K562 (cell line): ENCODE measurements at regions not wholly inside any gene's neighbourhood (a gene's known extent, or its start where the extent isn't known, plus 50 kb on each side); places are given as distances from the start of the nearest gene placed in this dataset.

ENCODE experiments used
- ATAC-seq: fragments of 200-7000 bp; cut with Tn5 transposase; 3 replicates; pipeline ENCODE4 v1.9.1; 2020; ENCODE audit warnings: moderate library complexity
- BruUV-seq: library from RNA; stranded (reverse); fragments of 400-500 nt; replicated peaks from 2 replicates; lab custom pipeline; 2021; lab: Mats Ljungman, UMichigan
- CTCF ChIA-PET: fragments of 300-600 bp; formaldehyde crosslinking; extraction: SDS; loops from one replicate; lab custom pipeline; 2021; ENCODE audit warnings: low intra/inter-chr PET ratio; lab: Yijun Ruan, JAX
- POLR2A ChIA-PET: fragments of 300-600, 350-650 bp; sonication (Branson Sonifier 250); formaldehyde crosslinking; extraction: SDS; loops from one replicate; lab custom pipeline; 2021; ENCODE audit warnings: antibody characterized with exemption, inconsistent platforms; lab: Yijun Ruan, JAX
- DNase-seq, 4 experiments: peaks; one replicate each; pipeline versions ENCODE4 v3.0.0 to v3.0.0-alpha.2; 2011 to 2018; ENCODE audit warnings: low spot score in 3 of 4, mixed read lengths in 3 of 4; ENCODE audit errors: extremely low read depth in 1 of 4
- FAIRE-seq: peaks from 2 replicates; lab custom pipeline; 2011; peaks lifted over from hg19 to GRCh38; lab: Jason Lieb, UNC
- H2AFZ ChIP-seq: 2 replicates; pipeline ENCODE4 v1.6.0; 2011; ENCODE audit warnings: low read depth, low read length, control low read depth, inconsistent platforms
- H3K27ac ChIP-seq: fragments of 200-600 bp; 3 replicates; pipeline ENCODE4 v1.8.0; 2011; ENCODE audit warnings: low read depth, mild to moderate bottlenecking, control low read depth, inconsistent platforms, low read length, moderate library complexity, mixed read lengths; ENCODE audit errors: extremely low read depth
- H3K27me3 ChIP-seq, 2 experiments: fragments of 300-600 bp in 1 of 2; 2 replicates in 1 of 2; 3 replicates in 1 of 2; pipeline versions ENCODE4 v1.6.0 to v1.8.0; 2011; ENCODE audit warnings: inconsistent platforms in 2 of 2, low read length in 2 of 2, mild to moderate bottlenecking in 1 of 2, mixed read lengths in 1 of 2, moderate library complexity in 1 of 2; ENCODE audit not compliant: control insufficient read depth in 2 of 2, insufficient read depth in 2 of 2
- H3K36me3 ChIP-seq: fragments of 300-600 bp; 3 replicates; pipeline ENCODE4 v1.8.0; 2011; ENCODE audit warnings: mild to moderate bottlenecking, low read length, inconsistent platforms; ENCODE audit not compliant: control insufficient read depth, insufficient read depth
- H3K4me1 ChIP-seq, 2 experiments: fragments of 200-600 bp in 1 of 2; replicated peaks in 1 of 2; 2 replicates in 1 of 2; 3 replicates in 1 of 2; pipeline versions ENCODE4 v1.5.1 to v1.8.0; 2011; ENCODE audit warnings: inconsistent platforms in 2 of 2, low read length in 2 of 2, mild to moderate bottlenecking in 1 of 2, mixed read lengths in 1 of 2, moderate library complexity in 1 of 2; ENCODE audit not compliant: control insufficient read depth in 2 of 2, insufficient read depth in 2 of 2
- H3K4me2 ChIP-seq: 2 replicates; pipeline ENCODE4 v1.6.1; 2011; ENCODE audit warnings: low read length, control low read depth, inconsistent platforms, mixed read lengths; ENCODE audit not compliant: insufficient read depth
- H3K4me3 ChIP-seq: fragments of 200-600 bp; sonication (generic), shearing (Covaris generic); 2 replicates; pipeline ENCODE4 v1.5.1; 2016; ENCODE audit warnings: control low read depth, inconsistent platforms
- H3K79me2 ChIP-seq: fragments of 200-600 bp; 3 replicates; pipeline ENCODE4 v1.8.0; 2011; ENCODE audit warnings: low read length, inconsistent platforms; ENCODE audit not compliant: control insufficient read depth, insufficient read depth
- H3K9ac ChIP-seq, 2 experiments: 2 replicates each; pipeline versions ENCODE4 v1.6.0 to v1.6.1; 2011; ENCODE audit warnings: low read depth in 2 of 2, low read length in 2 of 2, control low read depth in 1 of 2, inconsistent platforms in 1 of 2, mild to moderate bottlenecking in 1 of 2, mixed read lengths in 1 of 2; ENCODE audit not compliant: insufficient read depth in 1 of 2
- H3K9me1 ChIP-seq: one replicate; pipeline ENCODE4 v1.6.0; 2011; ENCODE audit warnings: inconsistent platforms, mild to moderate bottlenecking, low read length, moderate library complexity; ENCODE audit not compliant: control insufficient read depth, insufficient read depth
- H3K9me3 ChIP-seq: replicated peaks from 2 replicates; pipeline ENCODE4 v1.5.1; 2011; ENCODE audit warnings: low read depth, low read length, inconsistent platforms; ENCODE audit not compliant: control insufficient read depth, insufficient read depth
- H4K20me1 ChIP-seq: replicated peaks from 2 replicates; pipeline ENCODE4 v1.6.1; 2011; ENCODE audit warnings: low read length, inconsistent platforms, mixed read lengths; ENCODE audit not compliant: control insufficient read depth, insufficient read depth
- FOXA3 ChIP-seq, 2 experiments: fragments of 450-650 bp in 1 of 2; sonication (generic) in 1 of 2; formaldehyde crosslinking; IDR thresholded peaks in 1 of 2; conservative IDR thresholded peaks in 1 of 2; 2 replicates each; pipeline versions ENCODE4 v1.4.0 to v1.8.0; 2020 to 2022; ENCODE audit warnings: mild to moderate bottlenecking in 2 of 2, missing genetic modification reagents in 1 of 2
- HMG20B ChIP-seq: fragments of 250-450 bp; sonication (Bioruptor Pico); IDR thresholded peaks from 2 replicates; pipeline ENCODE4 v1.5.0; 2021; ENCODE audit warnings: mild to moderate bottlenecking
- JUND ChIP-seq, 2 experiments: IDR thresholded peaks; 2 replicates in 1 of 2; 3 replicates in 1 of 2; pipeline ENCODE4 v1.6.1; 2011; ENCODE audit warnings: borderline replicate concordance in 2 of 2, low read depth in 2 of 2, low read length in 2 of 2, improper control_type of control experiment in 1 of 2, missing biosample characterization in 1 of 2, missing genetic modification characterization in 1 of 2, missing genetic modification reagents in 1 of 2
- MED1 ChIP-seq: sonication (generic); formaldehyde crosslinking; IDR thresholded peaks from 2 replicates; pipeline ENCODE4 v1.8.1; 2023; ENCODE audit warnings: missing genetic modification reagents, borderline replicate concordance
- MYC ChIP-seq, 2 experiments: fragments of 250-450 bp in 1 of 2; sonication (Bioruptor Pico) in 1 of 2; IDR thresholded peaks; 2 replicates each; pipeline versions ENCODE4 v1.5.1 to v1.6.1; 2012 to 2021; ENCODE audit warnings: low read depth in 2 of 2, borderline replicate concordance in 1 of 2, improper control_type of control experiment in 1 of 2, low read length in 1 of 2, mild to moderate bottlenecking in 1 of 2, moderate library complexity in 1 of 2
- NUFIP1 ChIP-seq: fragments of 450-650 bp; IDR thresholded peaks from 2 replicates; pipeline ENCODE4 v1.6.1; 2018; ENCODE audit not compliant: partially characterized antibody
- PKNOX1 ChIP-seq: fragments of 450-650 bp; IDR thresholded peaks from 2 replicates; pipeline ENCODE4 v1.6.1; 2016
- RHOXF2B ChIP-seq: fragments of 250-450 bp; sonication (Bioruptor Pico); conservative IDR thresholded peaks from 2 replicates; pipeline ENCODE4 v1.5.1; 2021
- SP1 ChIP-seq: sonication (generic); formaldehyde crosslinking; IDR thresholded peaks from 2 replicates; pipeline ENCODE4 v1.8.1; 2022; ENCODE audit warnings: mild to moderate bottlenecking, missing genetic modification reagents
- TBL1XR1 ChIP-seq, 2 experiments: IDR thresholded peaks; 2 replicates each; pipeline ENCODE4 v1.6.1; 2012; ENCODE audit warnings: improper control_type of control experiment in 2 of 2, low read length in 2 of 2, mild to moderate bottlenecking in 1 of 2
- TBP ChIP-seq: optimal IDR thresholded peaks from 2 replicates; pipeline ENCODE3; 2011; ENCODE audit warnings: low read depth, low read length, improper control_type of control experiment
- TFAM ChIP-seq: fragments of 250-450 bp; sonication (Bioruptor Pico); conservative IDR thresholded peaks from 2 replicates; pipeline ENCODE4 v1.5.0; 2021; ENCODE audit warnings: mild to moderate bottlenecking, moderate library complexity
- U2AF2 ChIP-seq: fragments of 200-400 bp; formaldehyde crosslinking; optimal IDR thresholded peaks from 2 replicates; pipeline ENCODE3; 2017; ENCODE audit warnings: low read depth, mild to moderate bottlenecking, low read length
- ZBED1 ChIP-seq: IDR thresholded peaks from 2 replicates; pipeline ENCODE4 v1.6.1; 2014
- ZNF174 ChIP-seq: fragments of 250-450 bp; sonication (Bioruptor Pico); IDR thresholded peaks from 2 replicates; pipeline ENCODE4 v1.4.0; 2020; ENCODE audit warnings: mild to moderate bottlenecking
- ZNF253 ChIP-seq: fragments of 250-450 bp; sonication (Bioruptor Pico); conservative IDR thresholded peaks from 2 replicates; pipeline ENCODE4 v1.6.1; 2021; ENCODE audit warnings: mild to moderate bottlenecking
- ZNF583 ChIP-seq: fragments of 250-450 bp; sonication (Bioruptor Pico); IDR thresholded peaks from 2 replicates; pipeline ENCODE4 v1.4.0; 2020
- WGBS: fragments of 100-300 bp; shearing (Covaris generic); methylation state at CpG from one replicate; pipeline ENCODE4 v1.1.6; 2016; ENCODE audit warnings: low coverage, mixed read lengths; ENCODE audit not compliant: insufficient coverage; ENCODE audit errors: missing lambda C conversion rate; 5-methylcytosine and 5-hydroxymethylcytosine counted together
- in situ Hi-C: fragments of 300-500 bp; cut with MboI; formaldehyde crosslinking; loops from 4 replicates; pipeline ENCODE4 v1.15.0; 2018; ENCODE audit warnings: inconsistent platforms, mixed read lengths
- intact Hi-C: fragments of 100-400 bp; cut with micrococcal nuclease; formaldehyde crosslinking; loops from 2 replicates; pipeline ENCODE4 v1.14.2; 2022

DNA sequence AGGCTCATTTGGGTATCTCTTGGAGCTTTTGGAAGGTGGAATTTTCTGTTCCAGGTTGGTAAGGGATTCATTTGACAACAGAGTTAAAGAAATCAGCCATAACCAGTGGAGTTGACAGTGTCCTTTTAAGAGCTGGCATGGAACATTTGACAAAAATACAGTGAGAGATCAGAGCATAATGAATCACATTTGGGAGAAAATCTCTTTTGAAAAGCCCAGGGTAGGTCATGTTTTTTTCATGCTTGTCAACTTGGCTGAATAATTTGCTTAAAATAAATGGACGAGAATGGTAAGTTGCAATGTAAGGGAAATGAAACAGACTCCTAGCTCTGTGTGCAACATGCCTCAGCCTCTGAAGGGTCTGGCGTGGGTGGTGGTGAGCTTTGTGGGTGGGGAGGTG is 235.3 kb upstream of the N4BP1 start:
- Histone ChIP-seq H3K27ac (no peak overlapping the region), H4K20me1 (no peaks in the 10 kb centered on the region), H2AFZ (no peak overlapping the region), H3K9ac (no peak overlapping the region), H3K4me1 (no peaks in the 10 kb centered on the region), H3K9me1 (no peaks in the 10 kb centered on the region), H3K4me3 (no peak overlapping the region), H3K27me3 (no peaks in the 10 kb centered on the region), H3K36me3 (no peaks in the 10 kb centered on the region), H3K4me2 (no peak overlapping the region), H3K79me2 (no peaks in the 10 kb centered on the region), H3K9me3 (no peaks in the 10 kb centered on the region)
- in situ Hi-C loops (no loop called here), intact Hi-C loops (no loop called here)
- ATAC-seq (no peak), FAIRE-seq (no peak), DNase-seq (no peak)
- BruUV-seq, result no TSS peak
- 0% methylated on average over 2 of the region's 2 CpGs for WGBS
- ChIA-PET CTCF (no interaction called here), POLR2A (no interaction called here)
- TF ChIP-seq JUND (IDR thresholded peaks at IDR 0.05; ENCODE audit: borderline replicate concordance, low read depth, low read length), result no peak
- no peak for TF ChIP-seq JUND (tag; IDR thresholded peaks at IDR 0.05; ENCODE audit: borderline replicate concordance, low read depth, low read length)
- TF ChIP-seq NUFIP1, result no peak
- TF ChIP-seq PKNOX1, result no peak
- no peak for TF ChIP-seq TFAM (CRISPR knock-in tag)
- TF ChIP-seq SP1 (CRISPR knock-in tag), result no peak
- TF ChIP-seq TBL1XR1 (IDR thresholded peaks at IDR 0.05; ENCODE audit: low read length in 2 of 2), result no peak
- no peak for TF ChIP-seq MYC (IDR thresholded peaks at IDR 0.05; ENCODE audit: low read depth, low read length)
- TF ChIP-seq MYC (CRISPR knock-in tag; IDR thresholded peaks at IDR 0.05; ENCODE audit: borderline replicate concordance, low read depth), result no peak
- TF ChIP-seq ZBED1, result no peak
- no peak for TF ChIP-seq MED1 (CRISPR knock-in tag)
- TF ChIP-seq ZNF174 (CRISPR knock-in tag), result no peak
- TF ChIP-seq TBP, result no peak
- no peak for TF ChIP-seq ZNF583
- no peak for TF ChIP-seq U2AF2
- TF ChIP-seq ZNF253 (CRISPR knock-in tag), result no peak
- no peak for TF ChIP-seq FOXA3 (CRISPR knock-in tag; conservative IDR thresholded peaks at IDR 0.05 in 1 of 2, IDR thresholded peaks at IDR 0.05 in 1 of 2)
- no peak for TF ChIP-seq HMG20B (CRISPR knock-in tag)
- TF ChIP-seq RHOXF2B, result no peak
